Hippocampal formation (tissue), 2 donors: ENCODE measurements at regions not wholly inside any gene's neighbourhood (a gene's known extent, or its start where the extent isn't known, plus 50 kb on each side); places are given as distances from the start of the nearest gene placed in this dataset.

ENCODE experiments used
- DNase-seq, 2 donors: peaks; one replicate each; lab custom pipeline; 2025; lab: John Stamatoyannopoulos, UW

- no peak for DNase-seq
These were observed 86.1 kb upstream of the BZW1 start for GRCh38 chr2:200725596-200725995.

GRCh38 chr2:200728630-200729029 is 83.1 kb upstream of the BZW1 start:
- no peak for DNase-seq

GRCh38 chr2:200730302-200730701 is 81.4 kb upstream of the BZW1 start:
- DNase-seq: no peak

- no peak for DNase-seq
These were observed 80.8 kb upstream of the BZW1 start for GRCh38 chr2:200730960-200731359.

- DNase-seq: no peak
These were observed 78.8 kb upstream of the BZW1 start for GRCh38 chr2:200732866-200733265.

- no peak for DNase-seq
These were observed 78.0 kb upstream of the BZW1 start for GRCh38 chr2:200733713-200734198.

- DNase-seq: peak; percentile 45 to 54
These were observed 76.6 kb upstream of the BZW1 start for GRCh38 chr2:200735061-200735460.

- no peak for DNase-seq
These were observed 75.0 kb upstream of the BZW1 start for GRCh38 chr2:200736646-200737274.

- DNase-seq: no peak
These were observed 74.1 kb upstream of the BZW1 start for GRCh38 chr2:200737585-200737984.

GRCh38 chr2:200738590-200738989 is 73.1 kb upstream of the BZW1 start:
- DNase-seq: no peak

GRCh38 chr2:200740907-200741306 is 70.8 kb upstream of the BZW1 start:
- no peak for DNase-seq

- DNase-seq: no peak
These were observed 70.1 kb upstream of the BZW1 start for GRCh38 chr2:200741468-200742202.

- DNase-seq: no peak
These were observed 69.3 kb upstream of the BZW1 start for GRCh38 chr2:200742426-200742825.

- DNase-seq: no peak
These were observed 68.6 kb upstream of the BZW1 start for GRCh38 chr2:200743042-200743676.

GRCh38 chr2:200744201-200744602 is 67.5 kb upstream of the BZW1 start:
- no peak for DNase-seq

- DNase-seq: no peak
These were observed 65.4 kb upstream of the BZW1 start for GRCh38 chr2:200746301-200746700.

GRCh38 chr2:200747668-200748618 is 63.8 kb upstream of the BZW1 start:
- DNase-seq: no peak

- DNase-seq: no peak
These were observed 62.9 kb upstream of the BZW1 start for GRCh38 chr2:200748779-200749178.

- DNase-seq: no peak
These were observed 61.9 kb upstream of the BZW1 start for GRCh38 chr2:200749631-200750322.

GRCh38 chr2:200750323-200750910 is 61.3 kb upstream of the BZW1 start:
- DNase-seq: no peak

GRCh38 chr2:200751786-200752185 is 59.9 kb upstream of the BZW1 start:
- DNase-seq: no peak
